GM23338 (cell line): ENCODE measurements at regions not wholly inside any gene's neighbourhood (a gene's known extent, or its start where the extent isn't known, plus 50 kb on each side); places are given as distances from the start of the nearest gene placed in this dataset.

Source experiments
- CTCF ChIP-seq, 2 experiments: fragments of 200-600 bp in 1 of 2; sonication (generic) in 1 of 2; conservative IDR thresholded peaks; 2 replicates each; pipeline versions ENCODE4 v1.5.1 to v1.6.1; 2016 to 2017; ENCODE audit warnings: antibody characterized with exemption in 2 of 2, low read depth in 2 of 2, mild to moderate bottlenecking in 2 of 2, moderate library complexity in 1 of 2
- EZH2 ChIP-seq: fragments of 200-600 bp; sonication (generic); IDR thresholded peaks from one replicate; pipeline ENCODE4 v1.8.0; 2017; ENCODE audit warnings: antibody characterized with exemption, mild to moderate bottlenecking, low read depth; ENCODE audit not compliant: unreplicated experiment
- EZH2phosphoT487 ChIP-seq: fragments of 200-600 bp; sonication (generic); IDR thresholded peaks from one replicate; pipeline ENCODE4 v1.8.1; 2018; ENCODE audit warnings: antibody characterized with exemption; ENCODE audit not compliant: unreplicated experiment
- NANOG ChIP-seq: IDR thresholded peaks from 2 replicates; pipeline ENCODE4 v1.6.1; 2016; ENCODE audit warnings: antibody characterized with exemption, borderline replicate concordance
- POLR2AphosphoS5 ChIP-seq: IDR thresholded peaks from 2 replicates; pipeline ENCODE4 v1.6.1; 2016; ENCODE audit warnings: antibody characterized with exemption, low read depth
- REST ChIP-seq: IDR thresholded peaks from one replicate; pipeline ENCODE4 v1.6.1; 2018; ENCODE audit warnings: antibody characterized with exemption; ENCODE audit not compliant: unreplicated experiment
- STAT1 ChIP-seq: IDR thresholded peaks from one replicate; pipeline ENCODE4 v1.6.1; 2016; ENCODE audit warnings: antibody characterized with exemption; ENCODE audit not compliant: unreplicated experiment

GRCh38 chr2:136441979-136442714, 323.2 kb upstream of the THSD7B start:
- TF ChIP-seq CTCF (conservative IDR thresholded peaks at IDR 0.05; ENCODE audit: low read depth in 2 of 2) (no peak), EZH2 (no peak), POLR2AphosphoS5 (no peak), EZH2phosphoT487 (no peak), REST (no peak), NANOG (no peak), STAT1 (no peak)
